Kidney epithelial cell (primary cell): ENCODE measurements at regions not wholly inside any gene's neighbourhood (a gene's known extent, or its start where the extent isn't known, plus 50 kb on each side); places are given as distances from the start of the nearest gene placed in this dataset.

Experiments
- DNase-seq: peaks from one replicate; pipeline ENCODE4 v3.0.0-alpha.2; 2010; ENCODE audit warnings: low read depth
- H3K27me3 ChIP-seq: 2 replicates; pipeline ENCODE4 v1.6.0; 2011; ENCODE audit warnings: low read length; ENCODE audit not compliant: control insufficient read depth, insufficient read depth
- H3K36me3 ChIP-seq: 2 replicates; pipeline ENCODE4 v1.5.1; 2011; ENCODE audit warnings: low read length; ENCODE audit not compliant: control insufficient read depth, insufficient read depth
- H3K4me3 ChIP-seq: 2 replicates; pipeline ENCODE4 v1.5.1; 2011; ENCODE audit warnings: low read depth, mild to moderate bottlenecking, control low read depth, low read length
- TF ChIP-seq, protein P1 (sequence below): IDR thresholded peaks from 2 replicates; pipeline ENCODE4 v1.5.1; 2011; ENCODE audit warnings: mild to moderate bottlenecking, moderate library complexity, low read length, control low read depth, inconsistent platforms; ENCODE audit not compliant: insufficient read depth, poor library complexity, severe bottlenecking

DNA sequence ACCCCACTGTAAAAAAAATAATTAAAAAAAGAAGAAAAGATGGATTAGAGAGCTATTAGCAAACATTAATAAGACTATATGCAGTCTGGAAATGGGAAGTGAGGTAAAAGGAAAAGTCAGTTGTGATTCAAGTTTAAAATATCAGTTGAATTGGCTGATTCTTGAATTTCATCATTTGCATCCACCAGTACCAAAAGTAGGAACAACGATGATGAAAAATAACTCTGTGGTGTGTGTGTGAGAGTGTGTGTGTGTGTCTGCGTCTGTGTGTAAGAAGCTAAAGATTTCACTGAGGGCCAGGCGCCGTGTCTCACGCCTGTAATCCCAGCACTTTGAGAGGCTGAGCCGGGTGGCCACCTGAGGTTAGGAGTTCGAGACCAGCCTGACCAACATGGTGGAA is 56.0 kb upstream of the SLC4A7 start:
- Histone ChIP-seq H3K27me3 (no peaks in the 10 kb centered on the region), H3K36me3 (no peaks in the 10 kb centered on the region), H3K4me3 (no peak overlapping the region)
- no peak for DNase-seq
- TF ChIP-seq, protein P1, sequence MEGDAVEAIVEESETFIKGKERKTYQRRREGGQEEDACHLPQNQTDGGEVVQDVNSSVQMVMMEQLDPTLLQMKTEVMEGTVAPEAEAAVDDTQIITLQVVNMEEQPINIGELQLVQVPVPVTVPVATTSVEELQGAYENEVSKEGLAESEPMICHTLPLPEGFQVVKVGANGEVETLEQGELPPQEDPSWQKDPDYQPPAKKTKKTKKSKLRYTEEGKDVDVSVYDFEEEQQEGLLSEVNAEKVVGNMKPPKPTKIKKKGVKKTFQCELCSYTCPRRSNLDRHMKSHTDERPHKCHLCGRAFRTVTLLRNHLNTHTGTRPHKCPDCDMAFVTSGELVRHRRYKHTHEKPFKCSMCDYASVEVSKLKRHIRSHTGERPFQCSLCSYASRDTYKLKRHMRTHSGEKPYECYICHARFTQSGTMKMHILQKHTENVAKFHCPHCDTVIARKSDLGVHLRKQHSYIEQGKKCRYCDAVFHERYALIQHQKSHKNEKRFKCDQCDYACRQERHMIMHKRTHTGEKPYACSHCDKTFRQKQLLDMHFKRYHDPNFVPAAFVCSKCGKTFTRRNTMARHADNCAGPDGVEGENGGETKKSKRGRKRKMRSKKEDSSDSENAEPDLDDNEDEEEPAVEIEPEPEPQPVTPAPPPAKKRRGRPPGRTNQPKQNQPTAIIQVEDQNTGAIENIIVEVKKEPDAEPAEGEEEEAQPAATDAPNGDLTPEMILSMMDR = no peak

DNA sequence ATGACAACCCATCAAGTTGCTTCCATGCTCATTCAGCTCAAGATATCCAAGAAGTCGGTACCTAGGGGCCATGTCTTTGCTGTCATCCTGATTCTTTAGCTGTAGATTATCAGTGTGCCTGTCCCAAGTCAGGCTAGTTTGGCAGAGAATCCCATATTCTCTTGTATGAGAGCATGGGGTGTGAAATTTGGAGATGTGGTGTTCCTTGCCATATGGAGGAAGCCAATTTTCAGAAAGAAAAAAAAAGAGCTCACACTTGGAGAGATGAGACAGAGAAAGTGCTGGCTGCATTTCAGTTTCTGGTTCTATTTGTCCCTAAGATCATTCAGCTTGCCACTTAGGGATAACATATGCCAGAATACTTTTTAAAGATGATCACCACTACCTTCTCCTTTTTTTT is 52.3 kb upstream of the SLC4A7 start:
- no peak overlapping the region for H3K4me3 ChIP-seq
- H3K27me3 ChIP-seq = no peaks in the 10 kb centered on the region
- TF ChIP-seq, protein P1 = no peak
- no peak for DNase-seq
- H3K36me3 ChIP-seq = no peaks in the 10 kb centered on the region

- no peak for DNase-seq
- Histone ChIP-seq H3K4me3 (no peak overlapping the region), H3K36me3 (no peaks in the 10 kb centered on the region), H3K27me3 (no peaks in the 10 kb centered on the region)
- TF ChIP-seq, protein P1 = no peak
Observed at GRCh38 chr3:27535809-27536392, 51.7 kb upstream of the SLC4A7 start.

- DNase-seq = peak; percentile 95
- TF ChIP-seq, protein P1 = peak; percentile 66
- Histone ChIP-seq H3K27me3 (no peaks in the 10 kb centered on the region), H3K36me3 (no peaks in the 10 kb centered on the region), H3K4me3 (no peak overlapping the region)
Observed at GRCh38 chr3:27533718-27534573, 49.8 kb upstream of the SLC4A7 start.
